DND-41 (cell line): ENCODE measurements at regions not wholly inside any gene's neighbourhood (a gene's known extent, or its start where the extent isn't known, plus 50 kb on each side); places are given as distances from the start of the nearest gene placed in this dataset.
"Not testable (repeated sequence)": the region's sequence is repeated elsewhere in the genome, so short reads cannot be mapped to it uniquely, and the experiment has no call there.

Experiments
- ATAC-seq: fragments of 200-7000 bp; cut with Tn5 transposase; 3 replicates; pipeline ENCODE4 v1.9.1; 2021; ENCODE audit warnings: low read depth; ENCODE audit not compliant: insufficient read depth
- DNase-seq: peaks from one replicate; pipeline ENCODE4 v3.0.0-alpha.2; 2020
- H2AFZ ChIP-seq: 2 replicates; pipeline ENCODE4 v1.6.0; 2012; ENCODE audit warnings: low read depth, low read length
- H3K27ac ChIP-seq: 2 replicates; pipeline ENCODE4 v1.5.1; 2012; ENCODE audit warnings: low read length, inconsistent platforms
- H3K27me3 ChIP-seq: fragments of 200-600 bp; sonication (generic); 2 replicates; pipeline ENCODE4 v1.6.0; 2012; ENCODE audit warnings: low read length, mild to moderate bottlenecking, inconsistent platforms; ENCODE audit not compliant: insufficient read depth, poor library complexity
- H3K36me3 ChIP-seq: 2 replicates; pipeline ENCODE4 v1.5.1; 2012; ENCODE audit warnings: low read length, inconsistent platforms; ENCODE audit not compliant: insufficient read depth
- H3K4me1 ChIP-seq: 2 replicates; pipeline ENCODE4 v1.5.1; 2012; ENCODE audit warnings: mild to moderate bottlenecking, low read length; ENCODE audit not compliant: insufficient read depth
- H3K4me2 ChIP-seq: 2 replicates; pipeline ENCODE4 v1.6.0; 2012; ENCODE audit warnings: mild to moderate bottlenecking, moderate library complexity, low read length, inconsistent platforms; ENCODE audit not compliant: insufficient read depth
- H3K4me3 ChIP-seq, 2 experiments: fragments of 200-600 bp in 1 of 2; shearing (Covaris generic) in 1 of 2; 2 replicates each; pipeline ENCODE4 v1.5.1; 2012 to 2016; ENCODE audit warnings: inconsistent platforms in 2 of 2, low read length in 2 of 2, mild to moderate bottlenecking in 2 of 2, low read depth in 1 of 2, moderate library complexity in 1 of 2
- H3K79me2 ChIP-seq: 2 replicates; pipeline ENCODE4 v1.6.0; 2012; ENCODE audit warnings: low read length, inconsistent platforms; ENCODE audit not compliant: insufficient read depth
- H3K9ac ChIP-seq: 2 replicates; pipeline ENCODE4 v1.6.0; 2012; ENCODE audit warnings: low read depth, mild to moderate bottlenecking, inconsistent platforms, low read length, moderate library complexity
- H3K9me3 ChIP-seq: 2 replicates; pipeline ENCODE4 v1.5.1; 2012; ENCODE audit warnings: low read length, moderate library complexity, mild to moderate bottlenecking, inconsistent platforms; ENCODE audit not compliant: insufficient read depth, severe bottlenecking
- H4K20me1 ChIP-seq: 2 replicates; pipeline ENCODE4 v1.6.0; 2012; ENCODE audit warnings: low read length; ENCODE audit not compliant: insufficient read depth
- CTCF ChIP-seq: IDR thresholded peaks from 2 replicates; pipeline ENCODE4 v1.5.1; 2012; ENCODE audit warnings: borderline replicate concordance, low read length, moderate library complexity, mild to moderate bottlenecking; ENCODE audit not compliant: poor library complexity, severe bottlenecking; ENCODE audit errors: extremely low read depth
- EZH2 ChIP-seq: IDR thresholded peaks from 3 replicates; pipeline ENCODE4 v1.6.1; 2012; ENCODE audit warnings: borderline replicate concordance, low read depth, mild to moderate bottlenecking, moderate library complexity, low read length, inconsistent platforms; ENCODE audit not compliant: severe bottlenecking

GRCh38 chr6:134662077-134662700, 287.7 kb downstream of the ALDH8A1 start:
- H3K36me3 ChIP-seq, result no peaks in the 10 kb centered on the region

GRCh38 chr6:134659885-134660284, 290.0 kb downstream of the ALDH8A1 start:
- H3K27ac ChIP-seq, H3K36me3 ChIP-seq, H3K9ac ChIP-seq, H3K4me1 ChIP-seq, H3K27me3 ChIP-seq, H4K20me1 ChIP-seq, H3K79me2 ChIP-seq, H3K4me2 ChIP-seq, DNase-seq, H2AFZ ChIP-seq, H3K4me3 ChIP-seq, ATAC-seq, H3K9me3 ChIP-seq: not testable (repeated sequence)

More at GRCh38 chr6:134662077-134662700, 287.7 kb downstream of the ALDH8A1 start:
- H3K9ac ChIP-seq, result no peak overlapping the region
- H3K79me2 ChIP-seq, result no peaks in the 10 kb centered on the region
- no peak overlapping the region for H3K4me2 ChIP-seq
- no peak for ATAC-seq
- no peak overlapping the region for H3K27ac ChIP-seq
- no peaks in the 10 kb centered on the region for H3K4me1 ChIP-seq
- peaks cover 4% of the 10 kb centered on the region for H3K27me3 ChIP-seq
- no peak overlapping the region for H2AFZ ChIP-seq
- H3K4me3 ChIP-seq, result no peak overlapping the region
- no peaks in the 10 kb centered on the region for H4K20me1 ChIP-seq
- no peak for DNase-seq
- H3K9me3 ChIP-seq, result no peaks in the 10 kb centered on the region
- TF ChIP-seq CTCF, result no peak
- no peak for TF ChIP-seq EZH2

DNA sequence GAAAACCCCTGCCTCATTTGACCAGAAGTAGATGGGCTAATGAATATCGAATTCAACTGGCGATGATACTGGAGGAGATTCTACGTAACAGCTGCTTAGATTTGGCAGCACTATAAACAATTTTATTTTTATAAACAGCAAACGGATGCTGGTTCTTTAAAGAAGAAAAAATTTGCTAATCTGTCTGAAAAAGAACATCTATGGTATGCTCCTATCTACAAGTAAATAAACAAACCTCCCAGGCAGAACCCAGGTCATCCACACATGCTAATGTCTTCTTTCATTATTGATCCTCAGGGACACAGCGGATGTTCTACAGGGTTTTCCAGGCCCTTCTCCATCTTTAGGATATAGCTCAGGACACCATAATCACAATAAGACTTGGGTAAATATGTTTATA, 291.3 kb downstream of the ALDH8A1 start:
- Histone ChIP-seq H4K20me1 (no peaks in the 10 kb centered on the region), H3K4me1 (no peaks in the 10 kb centered on the region), H3K9ac (no peak overlapping the region), H3K27ac (no peak overlapping the region), H3K4me3 (no peak overlapping the region), H3K27me3 (peaks cover 7% of the 10 kb centered on the region), H3K4me2 (no peak overlapping the region), H3K79me2 (no peaks in the 10 kb centered on the region), H3K36me3 (no peaks in the 10 kb centered on the region), H3K9me3 (no peaks in the 10 kb centered on the region), H2AFZ (no peak overlapping the region)
- DNase-seq (no peak), ATAC-seq (no peak)
- TF ChIP-seq CTCF (no peak), EZH2 (no peak)

DNA sequence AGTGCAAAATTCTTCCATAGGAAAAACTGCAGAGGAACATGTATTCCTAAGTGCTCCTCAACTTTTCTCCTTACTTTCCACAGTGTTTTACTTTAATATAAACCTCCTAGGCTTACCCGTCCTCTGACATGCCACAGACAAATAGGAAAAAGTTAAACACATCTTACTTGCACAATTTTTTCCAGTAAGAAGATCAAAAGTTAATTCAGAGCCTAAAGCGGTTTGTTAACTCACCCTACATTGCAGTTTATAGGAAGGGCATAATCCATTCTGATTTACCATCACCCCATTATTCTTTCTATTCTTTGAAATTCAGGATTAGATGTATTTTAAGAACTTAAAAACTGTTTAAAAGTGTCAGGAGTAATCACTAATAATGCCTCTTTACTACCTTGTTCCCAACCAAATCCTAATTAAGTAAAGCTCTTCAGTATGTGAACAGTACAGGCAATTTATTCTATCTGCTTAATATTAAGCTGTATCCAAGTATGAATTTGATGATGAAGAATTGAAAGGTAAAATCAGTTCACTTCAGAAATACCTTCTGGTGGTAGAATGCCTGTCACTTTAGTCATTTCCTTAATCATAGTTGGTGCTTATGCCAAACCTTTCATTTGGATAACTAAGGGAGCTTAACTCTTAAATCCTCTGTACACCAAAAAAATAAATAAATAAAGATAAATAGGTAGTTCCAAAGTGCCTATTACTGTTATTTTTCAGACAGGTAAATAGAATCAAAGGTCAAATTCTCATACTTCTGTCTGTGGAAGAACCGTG, 292.0 kb downstream of the ALDH8A1 start:
- H3K9ac ChIP-seq, result no peak overlapping the region
- H3K4me2 ChIP-seq, result no peak overlapping the region
- DNase-seq (no peak), ATAC-seq (no peak)
- no peak overlapping the region for H3K27ac ChIP-seq
- H3K79me2 ChIP-seq, result no peaks in the 10 kb centered on the region
- H3K4me3 ChIP-seq, result no peak overlapping the region
- no peak for TF ChIP-seq CTCF
- TF ChIP-seq EZH2, result no peak
- no peaks in the 10 kb centered on the region for H3K4me1 ChIP-seq
- H3K9me3 ChIP-seq, result no peaks in the 10 kb centered on the region
- H4K20me1 ChIP-seq, result no peaks in the 10 kb centered on the region
- H3K36me3 ChIP-seq, result no peaks in the 10 kb centered on the region
- no peak overlapping the region for H2AFZ ChIP-seq
- H3K27me3 ChIP-seq, result peaks cover 7% of the 10 kb centered on the region
